Thymus (tissue), 11 donors: ENCODE measurements at regions not wholly inside any gene's neighbourhood (a gene's known extent, or its start where the extent isn't known, plus 50 kb on each side); places are given as distances from the start of the nearest gene placed in this dataset.

Source experiments
- DNase-seq, 9 donors: peaks; one replicate each; pipeline ENCODE4 v3.0.0-alpha.2; 2013; ENCODE audit warnings: low spot score in 9 of 9, low read depth in 6 of 9, missing footprints in 1 of 9
- H3K27ac ChIP-seq, 2 donors: one replicate each; pipeline ENCODE4 v1.5.1; 2013; ENCODE audit warnings: control low read depth in 1 of 2, low read depth in 1 of 2, low read length in 1 of 2, mild to moderate bottlenecking in 1 of 2, moderate library complexity in 1 of 2
- H3K27me3 ChIP-seq, 2 donors: one replicate each; pipeline ENCODE4 v1.5.1; 2013; ENCODE audit warnings: low read length in 1 of 2; ENCODE audit not compliant: control insufficient read depth in 2 of 2, insufficient read depth in 1 of 2
- H3K36me3 ChIP-seq, 2 donors: one replicate each; pipeline ENCODE4 v1.5.1; 2013; ENCODE audit warnings: low read length in 1 of 2, mild to moderate bottlenecking in 1 of 2, moderate library complexity in 1 of 2; ENCODE audit not compliant: control insufficient read depth in 2 of 2, insufficient read depth in 2 of 2
- H3K4me1 ChIP-seq, 2 donors: one replicate each; pipeline ENCODE4 v1.5.1; 2013; ENCODE audit warnings: low read length in 2 of 2; ENCODE audit not compliant: control insufficient read depth in 2 of 2, insufficient read depth in 2 of 2
- H3K4me3 ChIP-seq, 2 donors: one replicate each; pipeline ENCODE4 v1.5.1; 2013; ENCODE audit warnings: low read length in 2 of 2, control low read depth in 1 of 2, mild to moderate bottlenecking in 1 of 2
- H3K9me3 ChIP-seq, 2 donors: one replicate each; pipeline ENCODE4 v1.5.1; 2013; ENCODE audit warnings: low read length in 1 of 2, mild to moderate bottlenecking in 1 of 2; ENCODE audit not compliant: control insufficient read depth in 2 of 2, insufficient read depth in 1 of 2
- WGBS: extraction: QIAGEN DNeasy Blood & Tissue Kit; methylation state at CpG from one replicate; pipeline ENCODE4 v1.1.7; 2013; 5-methylcytosine and 5-hydroxymethylcytosine counted together
- donor health status: healthy.

DNA sequence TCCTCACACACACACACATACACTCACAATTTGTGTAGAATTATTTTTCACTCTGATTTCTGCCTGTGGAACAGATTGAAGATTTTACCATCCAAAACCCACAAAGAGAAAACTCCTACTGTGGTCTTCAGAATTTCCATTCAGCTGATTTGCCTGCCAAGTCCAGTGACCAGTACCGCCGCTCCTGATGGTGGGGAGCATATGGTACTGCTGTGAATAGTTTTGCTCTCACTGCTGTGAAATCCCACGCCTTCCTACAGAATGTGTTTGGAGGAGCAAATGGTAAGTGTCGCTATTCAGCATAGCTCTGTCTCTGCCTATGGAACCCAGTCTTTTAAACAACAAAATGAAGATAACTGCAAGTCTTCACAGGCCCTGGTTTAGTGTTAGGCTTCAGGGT lies 629.5 kb downstream of the LMO4 start:
- Histone ChIP-seq H3K9me3 (no peaks in the 10 kb centered on the region), H3K4me1 (peaks cover 0 to 3% of the 10 kb centered on the region in 2 donors), H3K27ac (no peak overlapping the region), H3K27me3 (no peaks in the 10 kb centered on the region), H3K4me3 (no peak overlapping the region), H3K36me3 (no peaks in the 10 kb centered on the region)
- no peak for DNase-seq
- WGBS = 97% methylated on average over 4 of the region's 4 CpGs

DNA sequence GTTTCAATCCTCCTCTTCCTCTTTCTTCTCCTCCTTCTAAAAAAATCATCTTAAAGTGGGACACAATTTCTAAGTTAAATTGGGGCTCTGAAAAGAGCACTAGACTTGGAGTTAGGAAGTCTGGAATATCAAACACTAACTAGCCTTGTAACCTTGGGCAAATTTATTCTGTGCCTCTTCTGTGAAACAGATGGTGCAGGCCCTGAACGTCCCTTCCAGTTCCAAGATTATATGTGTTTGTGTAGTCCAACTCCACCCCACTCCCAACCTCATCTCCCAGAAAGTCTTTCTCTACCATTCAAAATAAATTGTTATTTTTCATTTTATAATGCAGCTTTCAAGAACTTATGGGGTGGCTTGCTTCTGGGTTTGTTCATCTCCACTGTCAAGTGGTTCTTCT lies 630.0 kb downstream of the LMO4 start:
- Histone ChIP-seq H3K9me3 (no peaks in the 10 kb centered on the region), H3K4me1 (peaks cover 0 to under 1% of the 10 kb centered on the region in 2 donors), H3K4me3 (no peak overlapping the region), H3K27me3 (no peaks in the 10 kb centered on the region), H3K27ac (no peak overlapping the region), H3K36me3 (no peaks in the 10 kb centered on the region)
- DNase-seq = no peak
- 95% methylated on average over 1 of the region's 1 CpG for WGBS

DNA sequence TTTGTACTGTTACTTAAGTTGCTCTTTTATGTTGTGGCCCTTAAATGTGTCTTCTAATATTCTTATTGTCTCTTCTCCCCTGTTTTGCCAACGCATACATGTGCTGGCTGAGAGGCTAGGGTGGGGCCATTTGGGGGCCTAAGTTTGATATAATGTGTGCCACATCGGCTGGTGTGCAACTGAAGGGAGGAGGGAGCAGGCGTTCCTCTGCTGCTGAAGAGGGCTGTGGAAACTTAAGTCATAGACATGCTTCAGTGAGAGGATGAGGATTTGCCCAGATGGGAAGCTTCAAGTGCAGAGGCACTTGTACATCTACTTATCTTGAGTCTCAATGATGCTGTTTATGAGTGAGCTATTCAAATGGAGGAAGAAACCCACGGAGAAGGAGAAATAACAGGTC lies 630.6 kb downstream of the LMO4 start:
- Histone ChIP-seq H3K36me3 (no peaks in the 10 kb centered on the region), H3K9me3 (no peaks in the 10 kb centered on the region), H3K27me3 (no peaks in the 10 kb centered on the region), H3K27ac (no peak overlapping the region), H3K4me1 (no peaks in the 10 kb centered on the region), H3K4me3 (no peak overlapping the region)
- 95% methylated on average over 4 of the region's 4 CpGs for WGBS
- no peak for DNase-seq

DNA sequence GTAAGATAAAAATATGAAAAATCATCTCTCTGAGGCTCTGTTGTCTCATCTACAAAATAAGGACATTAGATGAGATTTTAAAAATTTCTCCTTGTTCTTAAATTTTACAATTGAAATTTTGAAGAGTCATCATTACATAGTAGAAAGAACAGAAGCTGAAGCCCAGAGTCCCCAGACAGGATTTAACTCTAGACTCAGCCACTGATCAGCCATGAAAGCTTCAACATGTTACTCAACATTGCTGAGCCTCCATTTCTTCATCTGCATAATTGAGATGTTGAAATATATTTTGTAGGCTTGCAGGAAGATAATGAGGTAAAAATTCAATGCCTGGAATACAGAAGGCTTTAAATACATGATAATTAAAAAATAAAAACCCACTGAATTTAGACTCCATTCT lies 633.3 kb downstream of the LMO4 start:
- Histone ChIP-seq H3K27me3 (no peaks in the 10 kb centered on the region), H3K27ac (no peak overlapping the region), H3K9me3 (no peaks in the 10 kb centered on the region), H3K4me1 (no peaks in the 10 kb centered on the region), H3K36me3 (no peaks in the 10 kb centered on the region), H3K4me3 (no peak overlapping the region)
- no peak for DNase-seq

DNA sequence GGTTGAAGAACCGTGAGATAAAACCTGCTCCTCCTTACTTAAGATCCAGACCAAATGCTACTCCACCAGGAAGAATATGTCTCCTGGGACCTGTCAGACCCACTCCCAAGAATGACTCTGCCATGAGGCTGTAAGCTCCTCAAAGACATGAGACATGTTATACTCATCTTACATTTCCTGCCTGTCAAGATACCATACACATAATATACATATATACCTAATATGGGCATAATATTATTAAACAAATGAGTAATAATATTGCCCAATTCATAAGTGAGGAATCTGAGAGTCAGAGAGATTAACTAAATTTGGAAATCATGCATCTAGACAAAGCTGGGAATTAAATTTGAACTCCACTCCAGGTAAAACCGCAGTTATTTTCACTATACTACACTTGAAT lies 634.9 kb downstream of the LMO4 start:
- Histone ChIP-seq H3K36me3 (no peaks in the 10 kb centered on the region), H3K4me1 (no peaks in the 10 kb centered on the region), H3K27ac (no peak overlapping the region), H3K4me3 (no peak overlapping the region), H3K9me3 (no peaks in the 10 kb centered on the region), H3K27me3 (no peaks in the 10 kb centered on the region)
- 70% methylated on average over 2 of the region's 2 CpGs for WGBS
- no peak for DNase-seq

DNA sequence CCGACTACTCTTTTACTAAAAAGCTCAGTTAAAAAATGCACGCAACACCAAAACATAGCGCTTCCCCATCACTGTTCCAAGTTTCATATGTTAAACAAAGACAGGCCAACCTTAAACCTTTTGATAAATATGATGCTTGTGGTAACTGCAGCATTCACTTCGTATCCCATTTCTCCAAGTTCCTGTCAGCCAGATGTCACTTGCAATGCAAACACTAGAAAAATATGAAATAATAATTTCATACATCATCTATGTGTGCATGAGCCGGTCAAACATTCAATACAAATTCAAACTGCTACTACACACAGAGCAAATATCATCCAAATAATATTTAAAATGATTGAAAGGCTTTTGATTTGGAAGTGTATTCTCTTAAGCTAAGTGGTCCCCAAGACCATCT lies 636.5 kb downstream of the LMO4 start:
- WGBS = 96% methylated on average over 5 of the region's 5 CpGs
- Histone ChIP-seq H3K27me3 (no peaks in the 10 kb centered on the region), H3K36me3 (no peaks in the 10 kb centered on the region), H3K4me3 (no peak overlapping the region), H3K27ac (no peak overlapping the region), H3K4me1 (no peaks in the 10 kb centered on the region), H3K9me3 (no peaks in the 10 kb centered on the region)
- no peak for DNase-seq

DNA sequence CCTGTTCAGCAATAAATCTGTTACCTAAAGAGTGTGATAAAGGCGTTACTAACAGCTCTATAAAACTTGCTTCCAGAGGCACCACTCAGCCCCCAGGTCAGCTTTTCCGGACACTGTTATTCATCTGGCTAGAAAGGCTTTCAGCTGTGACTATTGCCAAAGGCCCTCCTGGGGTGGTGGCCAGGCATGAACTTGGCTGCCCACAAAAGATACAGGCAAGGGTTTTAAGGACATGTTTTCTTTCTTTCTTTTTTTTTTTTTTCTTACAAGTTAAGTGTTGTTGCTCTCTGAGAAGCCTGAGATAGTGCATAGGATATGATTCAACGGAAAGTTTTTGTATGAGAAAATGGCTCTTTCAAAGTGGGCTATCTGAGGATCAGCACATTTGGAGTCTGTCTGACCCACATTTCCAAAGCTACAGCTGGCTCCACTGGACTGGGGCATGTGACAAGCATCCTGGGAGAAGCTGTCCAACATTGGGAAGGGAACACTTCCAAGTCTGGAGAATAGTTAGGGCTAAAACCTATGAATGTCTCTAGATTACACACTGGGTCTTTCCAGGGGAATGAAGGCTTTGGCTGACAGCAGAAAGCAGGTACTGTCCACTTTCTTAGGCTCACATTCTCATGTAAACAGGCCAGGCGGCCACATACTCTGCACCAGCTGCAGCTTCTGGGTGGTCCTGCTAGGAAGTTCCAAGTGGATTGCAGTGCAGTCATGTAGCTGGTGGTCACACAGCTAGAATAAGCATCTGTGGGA lies 639.7 kb downstream of the LMO4 start:
- H3K9me3 ChIP-seq = no peaks in the 10 kb centered on the region
- no peaks in the 10 kb centered on the region for H3K27me3 ChIP-seq
- H3K36me3 ChIP-seq = no peaks in the 10 kb centered on the region
- H3K4me3 ChIP-seq = no peak overlapping the region
- H3K27ac ChIP-seq = no peak overlapping the region
- WGBS = 95% methylated on average over 4 of the region's 4 CpGs
- no peak for DNase-seq
- no peaks in the 10 kb centered on the region for H3K4me1 ChIP-seq

DNA sequence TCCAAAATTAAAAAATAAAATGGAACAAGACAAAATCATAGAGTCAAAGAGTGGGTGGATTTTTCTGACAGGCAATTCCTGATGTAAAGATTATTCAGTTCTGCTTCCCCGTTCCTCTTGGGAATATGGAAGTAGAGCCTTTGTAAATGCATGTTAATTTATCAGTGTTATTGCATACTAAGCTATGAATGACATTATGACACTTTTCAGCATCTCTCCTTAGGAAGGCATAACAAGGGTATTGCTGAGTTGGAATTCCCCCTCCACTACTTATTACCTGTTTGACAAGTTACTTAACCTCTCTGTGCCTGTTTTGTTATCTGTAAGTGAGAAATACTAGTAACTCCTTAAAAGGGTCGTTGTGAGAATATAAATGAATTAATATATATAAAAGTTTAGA lies 640.4 kb downstream of the LMO4 start:
- Histone ChIP-seq H3K9me3 (no peaks in the 10 kb centered on the region), H3K4me1 (no peaks in the 10 kb centered on the region), H3K27ac (no peak overlapping the region), H3K36me3 (no peaks in the 10 kb centered on the region), H3K4me3 (no peak overlapping the region), H3K27me3 (no peaks in the 10 kb centered on the region)
- no peak for DNase-seq
- WGBS = 90% methylated on average over 2 of the region's 2 CpGs

DNA sequence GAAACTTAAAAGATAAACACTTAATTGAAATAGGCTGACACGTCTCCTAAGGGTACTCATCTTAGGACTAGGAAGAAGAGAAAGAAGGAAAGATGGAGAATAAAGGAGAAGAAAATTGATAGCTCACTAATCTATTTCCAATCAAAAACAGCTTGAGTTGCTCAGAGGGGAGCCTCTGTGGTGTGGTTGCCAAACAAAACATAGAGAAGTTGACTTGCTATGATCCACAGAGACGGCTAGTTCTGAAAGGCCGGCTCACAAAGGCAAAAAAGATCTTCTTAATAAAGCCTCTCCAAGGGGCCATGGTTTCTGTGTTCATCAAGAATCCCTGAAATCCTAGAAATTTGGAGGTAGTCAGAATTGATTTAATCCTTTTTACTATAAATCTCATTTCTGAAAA lies 644.1 kb downstream of the LMO4 start:
- DNase-seq = no peak
- 95% methylated on average over 3 of the region's 3 CpGs for WGBS
- Histone ChIP-seq H3K36me3 (no peaks in the 10 kb centered on the region), H3K4me3 (no peak overlapping the region), H3K4me1 (no peaks in the 10 kb centered on the region), H3K9me3 (no peaks in the 10 kb centered on the region), H3K27ac (no peak overlapping the region), H3K27me3 (no peaks in the 10 kb centered on the region)

DNA sequence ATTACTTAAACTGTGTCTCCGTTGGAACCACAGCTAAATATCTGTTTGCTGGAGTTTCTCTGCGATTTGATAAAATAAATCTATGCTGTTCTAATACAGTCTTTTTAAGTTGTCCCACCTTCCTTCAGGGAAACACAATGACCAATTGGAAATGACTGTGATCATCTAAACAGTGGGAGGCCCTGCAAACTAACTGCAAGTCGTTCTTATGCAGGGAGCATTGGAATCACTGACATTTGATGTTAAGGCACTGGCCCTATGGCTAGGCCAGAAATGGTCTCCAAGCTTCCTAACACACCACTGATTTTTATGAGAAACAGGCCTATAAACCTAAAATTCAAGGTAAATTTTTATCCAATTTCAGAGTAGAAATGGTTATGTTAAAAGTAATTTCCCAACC lies 645.2 kb downstream of the LMO4 start:
- no peaks in the 10 kb centered on the region for H3K9me3 ChIP-seq
- no peak for DNase-seq
- no peaks in the 10 kb centered on the region for H3K36me3 ChIP-seq
- no peaks in the 10 kb centered on the region for H3K27me3 ChIP-seq
- WGBS = 93% methylated on average over 3 of the region's 3 CpGs
- no peak overlapping the region for H3K4me3 ChIP-seq
- H3K4me1 ChIP-seq = no peaks in the 10 kb centered on the region
- no peak overlapping the region for H3K27ac ChIP-seq
